ENCODE measurements at regions not wholly inside any gene's neighbourhood (a gene's known extent, or its start where the extent isn't known, plus 50 kb on each side); places are given as distances from the start of the nearest gene placed in this dataset.

GRCh38 chr1:56107275-56107638 is 472.1 kb downstream of the PLPP3 start:
- Histone ChIP-seq H3K27ac (replicated peaks) (no peak overlapping the region), H3K27me3 (ENCODE audit: insufficient read depth, poor library complexity, severe bottlenecking) (no peaks in the 10 kb centered on the region), H3K4me3 (replicated peaks; ENCODE audit: insufficient read depth, low read length) (no peak overlapping the region)
- TF ChIP-seq POLR2AphosphoS5 (IDR thresholded peaks at IDR 0.05; ENCODE audit: low read depth), result no peak
- TF ChIP-seq SPI1 (IDR thresholded peaks at IDR 0.05; ENCODE audit: borderline replicate concordance, low read depth), result no peak
- no peak for TF ChIP-seq REST (IDR thresholded peaks at IDR 0.05; ENCODE audit: insufficient replicate concordance, low read depth)
- TF ChIP-seq CTCF (IDR thresholded peaks at IDR 0.05; ENCODE audit: insufficient read depth, low read length), result no peak
- no peak for DNase-seq (ENCODE audit: low read depth in 1 of 2, low spot score in 1 of 2)

GRCh38 chr1:56106531-56107274 is 472.7 kb downstream of the PLPP3 start:
- no peak for DNase-seq (ENCODE audit: low read depth in 1 of 2, low spot score in 1 of 2)
- Histone ChIP-seq H3K4me3 (replicated peaks; ENCODE audit: insufficient read depth, low read length) (no peak overlapping the region), H3K27me3 (ENCODE audit: insufficient read depth, poor library complexity, severe bottlenecking) (no peaks in the 10 kb centered on the region), H3K27ac (replicated peaks) (no peak overlapping the region)
- TF ChIP-seq SPI1 (IDR thresholded peaks at IDR 0.05; ENCODE audit: borderline replicate concordance, low read depth), result no peak
- no peak for TF ChIP-seq REST (IDR thresholded peaks at IDR 0.05; ENCODE audit: insufficient replicate concordance, low read depth)
- no peak for TF ChIP-seq POLR2AphosphoS5 (IDR thresholded peaks at IDR 0.05; ENCODE audit: low read depth)
- no peak for TF ChIP-seq CTCF (IDR thresholded peaks at IDR 0.05; ENCODE audit: insufficient read depth, low read length)
- TF ChIP-seq GABPA (IDR thresholded peaks at IDR 0.05; ENCODE audit: low read depth), result no peak

- Histone ChIP-seq H3K4me3 (replicated peaks; ENCODE audit: insufficient read depth, low read length) (no peak overlapping the region), H3K27me3 (ENCODE audit: insufficient read depth, poor library complexity, severe bottlenecking) (no peaks in the 10 kb centered on the region), H3K27ac (replicated peaks) (no peak overlapping the region)
- TF ChIP-seq SPI1 (IDR thresholded peaks at IDR 0.05; ENCODE audit: borderline replicate concordance, low read depth), result no peak
- TF ChIP-seq CTCF (IDR thresholded peaks at IDR 0.05; ENCODE audit: insufficient read depth, low read length), result no peak
- no peak for TF ChIP-seq REST (IDR thresholded peaks at IDR 0.05; ENCODE audit: insufficient replicate concordance, low read depth)
- TF ChIP-seq GABPA (IDR thresholded peaks at IDR 0.05; ENCODE audit: low read depth), result no peak
- no peak for TF ChIP-seq POLR2AphosphoS5 (IDR thresholded peaks at IDR 0.05; ENCODE audit: low read depth)
- DNase-seq (ENCODE audit: low read depth in 1 of 2, low spot score in 1 of 2), result no peak
These were observed 474.0 kb downstream of the PLPP3 start for GRCh38 chr1:56105397-56105796.
